WTC11 (cell line): ENCODE measurements at regions not wholly inside any gene's neighbourhood (a gene's known extent, or its start where the extent isn't known, plus 50 kb on each side); places are given as distances from the start of the nearest gene placed in this dataset.

Experiments used
- CTCF ChIP-seq: fragments of 200-600 bp; IDR thresholded peaks from 2 replicates; pipeline ENCODE4 v1.8.0; 2022; ENCODE audit warnings: antibody characterized with exemption
- MAX ChIP-seq: sonication (generic); formaldehyde crosslinking; IDR thresholded peaks from 2 replicates; pipeline ENCODE4 v1.8.0; 2022; ENCODE audit warnings: mild to moderate bottlenecking, missing genetic modification reagents
- SOX15 ChIP-seq: fragments of 250-450 bp; sonication (Bioruptor Pico); IDR thresholded peaks from 2 replicates; pipeline ENCODE4 v1.9.0; 2021; ENCODE audit warnings: mild to moderate bottlenecking

- no peak for TF ChIP-seq MAX (CRISPR knock-in tag)
- TF ChIP-seq CTCF: no peak
- TF ChIP-seq SOX15 (CRISPR knock-in tag): no peak
Observed at GRCh38 chr5:89878140-89879132, 531.1 kb downstream of the CETN3 start.
